WTC11 (cell line): ENCODE measurements at regions not wholly inside any gene's neighbourhood (a gene's known extent, or its start where the extent isn't known, plus 50 kb on each side); places are given as distances from the start of the nearest gene placed in this dataset.

Source experiments
- CREB1 ChIP-seq: sonication (generic); formaldehyde crosslinking; IDR thresholded peaks from 2 replicates; pipeline ENCODE4 v1.8.0; 2023; ENCODE audit warnings: mild to moderate bottlenecking, missing genetic modification reagents
- CTCF ChIP-seq: fragments of 200-600 bp; IDR thresholded peaks from 2 replicates; pipeline ENCODE4 v1.8.0; 2022; ENCODE audit warnings: antibody characterized with exemption
- TCF7 ChIP-seq: sonication (generic); formaldehyde crosslinking; IDR thresholded peaks from 2 replicates; pipeline ENCODE4 v1.8.0; 2022; ENCODE audit warnings: mild to moderate bottlenecking, low read depth, missing genetic modification reagents, moderate library complexity
- ZNF121 ChIP-seq: sonication (generic); formaldehyde crosslinking; IDR thresholded peaks from 2 replicates; pipeline ENCODE4 v1.8.0; 2023; ENCODE audit warnings: missing genetic modification reagents

- TF ChIP-seq CTCF (no peak), ZNF121 (CRISPR knock-in tag) (no peak), CREB1 (CRISPR knock-in tag) (no peak), TCF7 (CRISPR knock-in tag) (no peak)
Observed at GRCh38 chr12:89991807-89992590, 283.4 kb upstream of the ATP2B1 start.
